Breast epithelium (tissue), 3 donors: ENCODE measurements at regions not wholly inside any gene's neighbourhood (a gene's known extent, or its start where the extent isn't known, plus 50 kb on each side); places are given as distances from the start of the nearest gene placed in this dataset.

Experiments
- POLR2A ChIP-seq: fragments of 450-650 bp; IDR thresholded peaks from one replicate; pipeline ENCODE4 v1.6.1; 2016; ENCODE audit warnings: antibody characterized with exemption, mild to moderate bottlenecking, moderate library complexity
- POLR2AphosphoS5 ChIP-seq, 3 donors: sonication (generic); formaldehyde crosslinking; IDR thresholded peaks; one replicate each; pipeline ENCODE4 v1.6.1; 2017; ENCODE audit warnings: antibody characterized with exemption in 3 of 3
- TF ChIP-seq, protein P1 (sequence below), 3 donors: fragments of 450-650 bp; IDR thresholded peaks; one replicate each; pipeline ENCODE4 v1.5.1; 2016 to 2017; ENCODE audit warnings: antibody characterized with exemption in 3 of 3, mild to moderate bottlenecking in 3 of 3, moderate library complexity in 3 of 3

DNA sequence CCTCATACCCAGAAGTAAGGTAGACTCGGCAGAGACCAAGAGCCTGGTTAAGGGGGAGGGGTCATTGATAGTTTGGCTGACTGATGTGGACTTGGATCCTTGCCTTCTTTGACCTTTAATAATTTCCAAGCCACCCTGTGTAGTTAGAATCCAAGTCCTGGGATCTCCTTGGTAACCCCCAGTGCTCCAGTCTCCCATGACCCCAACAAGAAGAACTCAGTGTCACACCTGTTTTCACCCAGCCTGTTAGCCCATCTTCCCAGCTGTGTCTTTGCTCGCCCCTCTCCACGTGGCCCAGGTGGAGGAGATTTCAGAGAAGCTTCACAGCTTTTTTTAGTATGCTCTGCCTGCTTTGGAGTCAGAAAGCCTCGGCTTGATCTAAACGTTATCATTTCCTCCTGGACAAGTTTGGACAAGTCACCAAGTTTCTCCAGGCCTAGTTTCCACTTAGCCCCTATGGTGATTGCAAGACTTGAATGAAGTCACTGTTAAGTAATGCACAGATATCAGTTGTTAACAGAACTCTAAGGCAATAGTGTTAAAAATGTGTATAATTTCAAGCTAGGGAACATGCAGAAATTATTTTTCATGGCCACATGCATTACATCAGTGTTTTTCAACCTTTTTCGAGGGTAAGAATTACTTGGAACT, 170.0 kb downstream of the TMEM38B start:
- TF ChIP-seq POLR2A: no peak
- TF ChIP-seq, protein P1, sequence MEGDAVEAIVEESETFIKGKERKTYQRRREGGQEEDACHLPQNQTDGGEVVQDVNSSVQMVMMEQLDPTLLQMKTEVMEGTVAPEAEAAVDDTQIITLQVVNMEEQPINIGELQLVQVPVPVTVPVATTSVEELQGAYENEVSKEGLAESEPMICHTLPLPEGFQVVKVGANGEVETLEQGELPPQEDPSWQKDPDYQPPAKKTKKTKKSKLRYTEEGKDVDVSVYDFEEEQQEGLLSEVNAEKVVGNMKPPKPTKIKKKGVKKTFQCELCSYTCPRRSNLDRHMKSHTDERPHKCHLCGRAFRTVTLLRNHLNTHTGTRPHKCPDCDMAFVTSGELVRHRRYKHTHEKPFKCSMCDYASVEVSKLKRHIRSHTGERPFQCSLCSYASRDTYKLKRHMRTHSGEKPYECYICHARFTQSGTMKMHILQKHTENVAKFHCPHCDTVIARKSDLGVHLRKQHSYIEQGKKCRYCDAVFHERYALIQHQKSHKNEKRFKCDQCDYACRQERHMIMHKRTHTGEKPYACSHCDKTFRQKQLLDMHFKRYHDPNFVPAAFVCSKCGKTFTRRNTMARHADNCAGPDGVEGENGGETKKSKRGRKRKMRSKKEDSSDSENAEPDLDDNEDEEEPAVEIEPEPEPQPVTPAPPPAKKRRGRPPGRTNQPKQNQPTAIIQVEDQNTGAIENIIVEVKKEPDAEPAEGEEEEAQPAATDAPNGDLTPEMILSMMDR (IDR thresholded peaks at IDR 0.05): no peak
- no peak for TF ChIP-seq POLR2AphosphoS5 (IDR thresholded peaks at IDR 0.05)
